Right atrium auricular region (tissue), 2 donors: ENCODE measurements at regions not wholly inside any gene's neighbourhood (a gene's known extent, or its start where the extent isn't known, plus 50 kb on each side); places are given as distances from the start of the nearest gene placed in this dataset.

Experiments
- DNase-seq: peaks from one replicate; pipeline ENCODE4 v3.0.0-alpha.2; 2019; ENCODE audit warnings: low spot score
- H3K27ac ChIP-seq, 2 donors: fragments of 200-600 bp; sonication (generic); 1 replicate in 1 of 2; 2 replicates in 1 of 2; pipeline ENCODE4 v1.5.1; 2016 to 2019
- H3K27me3 ChIP-seq, 2 donors: fragments of 200-600 bp; sonication (generic); one replicate each; pipeline versions ENCODE4 v1.5.1 to v1.6.0; 2017 to 2019
- H3K36me3 ChIP-seq: fragments of 200-600 bp; sonication (generic); one replicate; pipeline ENCODE4 v1.5.1; 2016
- H3K4me1 ChIP-seq, 2 donors: fragments of 200-600 bp; sonication (generic); one replicate each; pipeline versions ENCODE4 v1.5.1 to v1.6.0; 2017 to 2019
- H3K4me3 ChIP-seq, 2 donors: fragments of 200-600 bp; sonication (generic); 1 replicate in 1 of 2; 2 replicates in 1 of 2; pipeline ENCODE4 v1.5.1; 2017 to 2019; ENCODE audit warnings: mild to moderate bottlenecking in 1 of 2, moderate library complexity in 1 of 2
- H3K9me3 ChIP-seq, 2 donors: fragments of 200-600 bp; sonication (generic); one replicate each; pipeline ENCODE4 v1.5.1; 2019
- CTCF ChIP-seq, 2 donors: fragments of 200-600 bp; sonication (generic); IDR thresholded peaks; one replicate each; pipeline ENCODE4 v1.5.1; 2019; ENCODE audit warnings: antibody characterized with exemption in 2 of 2

- Histone ChIP-seq H3K27ac (no peak overlapping the region), H3K27me3 (no peaks in the 10 kb centered on the region), H3K9me3 (no peaks in the 10 kb centered on the region), H3K4me3 (no peak overlapping the region), H3K4me1 (no peaks in the 10 kb centered on the region), H3K36me3 (no peaks in the 10 kb centered on the region)
- no peak for TF ChIP-seq CTCF (IDR thresholded peaks at IDR 0.05)
- DNase-seq = no peak
Measured at GRCh38 chr5:135711911-135712310, 122.6 kb upstream of the SLC25A48 start.

- Histone ChIP-seq H3K4me1 (no peaks in the 10 kb centered on the region), H3K4me3 (no peak overlapping the region), H3K27ac (no peak overlapping the region), H3K27me3 (no peaks in the 10 kb centered on the region), H3K36me3 (no peaks in the 10 kb centered on the region), H3K9me3 (no peaks in the 10 kb centered on the region)
- no peak for DNase-seq
- TF ChIP-seq CTCF (IDR thresholded peaks at IDR 0.05) = no peak
Measured at GRCh38 chr5:135710045-135710675, 124.3 kb upstream of the SLC25A48 start.

GRCh38 chr5:135709208-135709575 lies 125.3 kb upstream of the SLC25A48 start:
- Histone ChIP-seq H3K36me3 (no peaks in the 10 kb centered on the region), H3K4me3 (no peak overlapping the region), H3K4me1 (peaks cover 0 to 4% of the 10 kb centered on the region in 2 donors)

GRCh38 chr5:135708481-135709207 lies 125.8 kb upstream of the SLC25A48 start:
- Histone ChIP-seq H3K27ac (no peak overlapping the region), H3K4me3 (no peak overlapping the region), H3K4me1 (peaks cover 0 to 4% of the 10 kb centered on the region in 2 donors), H3K9me3 (no peaks in the 10 kb centered on the region), H3K27me3 (no peaks in the 10 kb centered on the region), H3K36me3 (no peaks in the 10 kb centered on the region)
- no peak for TF ChIP-seq CTCF (IDR thresholded peaks at IDR 0.05)
- no peak for DNase-seq

More at GRCh38 chr5:135709208-135709575, 125.3 kb upstream of the SLC25A48 start:
- no peaks in the 10 kb centered on the region for H3K27me3 ChIP-seq
- TF ChIP-seq CTCF (IDR thresholded peaks at IDR 0.05) = no peak
- DNase-seq = no peak
- no peaks in the 10 kb centered on the region for H3K9me3 ChIP-seq
- H3K27ac ChIP-seq = no peak overlapping the region

- no peak overlapping the region for H3K27ac ChIP-seq
- no peaks in the 10 kb centered on the region for H3K27me3 ChIP-seq
- no peak for DNase-seq
- no peaks in the 10 kb centered on the region for H3K36me3 ChIP-seq
- no peak for TF ChIP-seq CTCF (IDR thresholded peaks at IDR 0.05)
- peaks cover 0 to 4% of the 10 kb centered on the region in 2 donors for H3K4me1 ChIP-seq
- no peaks in the 10 kb centered on the region for H3K9me3 ChIP-seq
- no peak overlapping the region for H3K4me3 ChIP-seq
Measured at GRCh38 chr5:135707302-135707701, 127.2 kb upstream of the SLC25A48 start.
